ENCODE measurements at regions not wholly inside any gene's neighbourhood (a gene's known extent, or its start where the extent isn't known, plus 50 kb on each side); places are given as distances from the start of the nearest gene placed in this dataset.

DNA sequence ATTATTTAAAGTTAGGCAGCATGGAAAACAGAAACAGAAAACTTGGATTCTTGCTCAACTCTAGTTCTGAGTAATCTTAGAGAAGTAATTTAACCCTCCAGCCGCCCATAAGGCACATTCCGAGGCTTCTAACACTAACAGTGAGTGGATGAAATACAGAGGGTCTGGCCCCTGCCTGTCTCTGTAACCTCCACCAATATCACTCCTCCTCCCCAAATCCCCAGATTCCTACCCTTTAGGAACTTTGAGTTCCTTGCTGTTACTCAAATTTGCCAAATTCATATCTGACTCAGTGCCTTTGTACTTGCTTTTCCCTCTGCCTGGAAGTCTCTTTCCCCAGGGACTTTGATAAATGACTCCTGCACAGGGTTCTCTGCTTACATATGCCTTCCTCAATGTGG is 112.5 kb upstream of the TGFBR2 start:
- no peak for TF ChIP-seq EZH2phosphoT487 (IDR thresholded peaks at IDR 0.05; ENCODE audit: borderline replicate concordance, low read length)
- TF ChIP-seq, protein P1, sequence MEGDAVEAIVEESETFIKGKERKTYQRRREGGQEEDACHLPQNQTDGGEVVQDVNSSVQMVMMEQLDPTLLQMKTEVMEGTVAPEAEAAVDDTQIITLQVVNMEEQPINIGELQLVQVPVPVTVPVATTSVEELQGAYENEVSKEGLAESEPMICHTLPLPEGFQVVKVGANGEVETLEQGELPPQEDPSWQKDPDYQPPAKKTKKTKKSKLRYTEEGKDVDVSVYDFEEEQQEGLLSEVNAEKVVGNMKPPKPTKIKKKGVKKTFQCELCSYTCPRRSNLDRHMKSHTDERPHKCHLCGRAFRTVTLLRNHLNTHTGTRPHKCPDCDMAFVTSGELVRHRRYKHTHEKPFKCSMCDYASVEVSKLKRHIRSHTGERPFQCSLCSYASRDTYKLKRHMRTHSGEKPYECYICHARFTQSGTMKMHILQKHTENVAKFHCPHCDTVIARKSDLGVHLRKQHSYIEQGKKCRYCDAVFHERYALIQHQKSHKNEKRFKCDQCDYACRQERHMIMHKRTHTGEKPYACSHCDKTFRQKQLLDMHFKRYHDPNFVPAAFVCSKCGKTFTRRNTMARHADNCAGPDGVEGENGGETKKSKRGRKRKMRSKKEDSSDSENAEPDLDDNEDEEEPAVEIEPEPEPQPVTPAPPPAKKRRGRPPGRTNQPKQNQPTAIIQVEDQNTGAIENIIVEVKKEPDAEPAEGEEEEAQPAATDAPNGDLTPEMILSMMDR (IDR thresholded peaks at IDR 0.05; ENCODE audit: low read depth, low read length, poor library complexity, severe bottlenecking) = no peak

Data from DOHH2 (cell line).